ENCODE measurements at regions not wholly inside any gene's neighbourhood (a gene's known extent, or its start where the extent isn't known, plus 50 kb on each side); places are given as distances from the start of the nearest gene placed in this dataset.

DNA sequence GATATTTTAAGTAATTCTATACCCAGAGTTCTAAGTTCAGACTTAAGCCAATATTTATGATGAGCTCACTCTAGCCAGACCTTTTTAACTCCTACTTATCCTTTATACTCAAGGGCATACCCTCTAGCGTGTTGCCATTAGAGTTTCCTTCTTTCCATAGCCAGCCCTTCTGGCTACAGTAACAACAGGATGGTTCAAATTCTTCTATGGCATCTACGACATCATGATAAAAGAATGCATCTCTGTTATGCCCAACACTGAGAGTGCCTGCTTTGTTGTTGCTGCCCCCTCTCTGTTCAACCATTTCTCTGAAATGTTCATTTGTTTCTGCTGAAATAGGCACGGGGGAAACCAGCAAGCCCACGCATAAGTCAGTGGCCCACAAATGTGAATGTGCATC, 104.5 kb downstream of the UBE2NL start:
- RAD21 ChIA-PET (ENCODE audit: unreplicated experiment): no interaction called here
- no peak for DNase-seq (ENCODE audit: low read depth, low spot score)

More for the DNA sequence above, 104.5 kb downstream of the UBE2NL start:
- intact Hi-C loops (cut with micrococcal nuclease; ENCODE audit: unreplicated experiment): no loop called here
- TF ChIP-seq NBN (IDR thresholded peaks at IDR 0.05) (no peak), CREM (IDR thresholded peaks at IDR 0.05; ENCODE audit: low read depth) (no peak), ZNF207 (IDR thresholded peaks at IDR 0.05; ENCODE audit: borderline replicate concordance) (no peak), ZNF24 (IDR thresholded peaks at IDR 0.05) (no peak), SIX5 (IDR thresholded peaks at IDR 0.05; ENCODE audit: low read depth, low read length, severe bottlenecking) (no peak), SMARCA5 (IDR thresholded peaks at IDR 0.05) (no peak), NFIC (IDR thresholded peaks at IDR 0.05; ENCODE audit: low read depth, low read length) (no peak), SMC3 (IDR thresholded peaks at IDR 0.05; ENCODE audit: borderline replicate concordance, low read length) (no peak), ETV6 (conservative IDR thresholded peaks at IDR 0.05 in 1 of 2, IDR thresholded peaks at IDR 0.05 in 1 of 2; ENCODE audit: borderline replicate concordance in 1 of 2, low read depth in 1 of 2) (no peak), HDAC2 (IDR thresholded peaks at IDR 0.05) (no peak), MEF2A (IDR thresholded peaks at IDR 0.05; ENCODE audit: insufficient read depth, low read depth, low read length) (no peak), NFXL1 (IDR thresholded peaks at IDR 0.05; ENCODE audit: borderline replicate concordance) (no peak), POLR2A (IDR thresholded peaks at IDR 0.05; ENCODE audit: low read depth, low read length) (no peak), SIN3A (IDR thresholded peaks at IDR 0.05; ENCODE audit: low read depth, low read length) (no peak), NFYA (IDR thresholded peaks at IDR 0.05; ENCODE audit: borderline replicate concordance, low read depth, low read length) (no peak), RUNX3 (IDR thresholded peaks at IDR 0.05; ENCODE audit: low read length) (no peak), SUZ12 (IDR thresholded peaks at IDR 0.05; ENCODE audit: unreplicated experiment) (no peak), LARP7 (IDR thresholded peaks at IDR 0.05) (no peak)
- TF ChIP-seq, protein P1, sequence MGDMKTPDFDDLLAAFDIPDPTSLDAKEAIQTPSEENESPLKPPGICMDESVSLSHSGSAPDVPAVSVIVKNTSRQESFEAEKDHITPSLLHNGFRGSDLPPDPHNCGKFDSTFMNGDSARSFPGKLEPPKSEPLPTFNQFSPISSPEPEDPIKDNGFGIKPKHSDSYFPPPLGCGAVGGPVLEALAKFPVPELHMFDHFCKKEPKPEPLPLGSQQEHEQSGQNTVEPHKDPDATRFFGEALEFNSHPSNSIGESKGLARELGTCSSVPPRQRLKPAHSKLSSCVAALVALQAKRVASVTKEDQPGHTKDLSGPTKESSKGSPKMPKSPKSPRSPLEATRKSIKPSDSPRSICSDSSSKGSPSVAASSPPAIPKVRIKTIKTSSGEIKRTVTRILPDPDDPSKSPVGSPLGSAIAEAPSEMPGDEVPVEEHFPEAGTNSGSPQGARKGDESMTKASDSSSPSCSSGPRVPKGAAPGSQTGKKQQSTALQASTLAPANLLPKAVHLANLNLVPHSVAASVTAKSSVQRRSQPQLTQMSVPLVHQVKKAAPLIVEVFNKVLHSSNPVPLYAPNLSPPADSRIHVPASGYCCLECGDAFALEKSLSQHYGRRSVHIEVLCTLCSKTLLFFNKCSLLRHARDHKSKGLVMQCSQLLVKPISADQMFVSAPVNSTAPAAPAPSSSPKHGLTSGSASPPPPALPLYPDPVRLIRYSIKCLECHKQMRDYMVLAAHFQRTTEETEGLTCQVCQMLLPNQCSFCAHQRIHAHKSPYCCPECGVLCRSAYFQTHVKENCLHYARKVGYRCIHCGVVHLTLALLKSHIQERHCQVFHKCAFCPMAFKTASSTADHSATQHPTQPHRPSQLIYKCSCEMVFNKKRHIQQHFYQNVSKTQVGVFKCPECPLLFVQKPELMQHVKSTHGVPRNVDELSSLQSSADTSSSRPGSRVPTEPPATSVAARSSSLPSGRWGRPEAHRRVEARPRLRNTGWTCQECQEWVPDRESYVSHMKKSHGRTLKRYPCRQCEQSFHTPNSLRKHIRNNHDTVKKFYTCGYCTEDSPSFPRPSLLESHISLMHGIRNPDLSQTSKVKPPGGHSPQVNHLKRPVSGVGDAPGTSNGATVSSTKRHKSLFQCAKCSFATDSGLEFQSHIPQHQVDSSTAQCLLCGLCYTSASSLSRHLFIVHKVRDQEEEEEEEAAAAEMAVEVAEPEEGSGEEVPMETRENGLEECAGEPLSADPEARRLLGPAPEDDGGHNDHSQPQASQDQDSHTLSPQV (IDR thresholded peaks at IDR 0.05): no peak
- TF ChIP-seq, protein P2, sequence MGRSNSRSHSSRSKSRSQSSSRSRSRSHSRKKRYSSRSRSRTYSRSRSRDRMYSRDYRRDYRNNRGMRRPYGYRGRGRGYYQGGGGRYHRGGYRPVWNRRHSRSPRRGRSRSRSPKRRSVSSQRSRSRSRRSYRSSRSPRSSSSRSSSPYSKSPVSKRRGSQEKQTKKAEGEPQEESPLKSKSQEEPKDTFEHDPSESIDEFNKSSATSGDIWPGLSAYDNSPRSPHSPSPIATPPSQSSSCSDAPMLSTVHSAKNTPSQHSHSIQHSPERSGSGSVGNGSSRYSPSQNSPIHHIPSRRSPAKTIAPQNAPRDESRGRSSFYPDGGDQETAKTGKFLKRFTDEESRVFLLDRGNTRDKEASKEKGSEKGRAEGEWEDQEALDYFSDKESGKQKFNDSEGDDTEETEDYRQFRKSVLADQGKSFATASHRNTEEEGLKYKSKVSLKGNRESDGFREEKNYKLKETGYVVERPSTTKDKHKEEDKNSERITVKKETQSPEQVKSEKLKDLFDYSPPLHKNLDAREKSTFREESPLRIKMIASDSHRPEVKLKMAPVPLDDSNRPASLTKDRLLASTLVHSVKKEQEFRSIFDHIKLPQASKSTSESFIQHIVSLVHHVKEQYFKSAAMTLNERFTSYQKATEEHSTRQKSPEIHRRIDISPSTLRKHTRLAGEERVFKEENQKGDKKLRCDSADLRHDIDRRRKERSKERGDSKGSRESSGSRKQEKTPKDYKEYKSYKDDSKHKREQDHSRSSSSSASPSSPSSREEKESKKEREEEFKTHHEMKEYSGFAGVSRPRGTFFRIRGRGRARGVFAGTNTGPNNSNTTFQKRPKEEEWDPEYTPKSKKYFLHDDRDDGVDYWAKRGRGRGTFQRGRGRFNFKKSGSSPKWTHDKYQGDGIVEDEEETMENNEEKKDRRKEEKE (IDR thresholded peaks at IDR 0.05): no peak
- POLR2A ChIA-PET: no interaction called here
- CTCF ChIA-PET: no interaction called here
- H3K27ac ChIP-seq (ENCODE audit: control insufficient read depth, insufficient read depth): no peak overlapping the region
- ATAC-seq (no peak), FAIRE-seq (no peak)
- WGBS (ENCODE audit: insufficient coverage, insufficient replicate concordance, low lambda C conversion rate, missing lambda C conversion rate): 2% methylated on average over 4 of the region's 4 CpGs
- in situ Hi-C loops (cut with MboI): no loop called here
- no peaks in the 10 kb centered on the region for H3K4me1 ChIP-seq (ENCODE audit: control insufficient read depth, insufficient read depth, low read length)
- H3K4me3 ChIP-seq: no peak overlapping the region
- H4K20me1 ChIP-seq (ENCODE audit: control insufficient read depth, insufficient read depth): no peaks in the 10 kb centered on the region
- H3K27me3 ChIP-seq (replicated peaks in 1 of 2; ENCODE audit: control insufficient read depth in 2 of 2, insufficient read depth in 2 of 2, low read length in 1 of 2): no peaks in the 10 kb centered on the region
- SMC1A ChIA-PET (ENCODE audit: uncharacterized antibody, unreplicated experiment): no interaction called here
- no peaks in the 10 kb centered on the region for H3K36me3 ChIP-seq (ENCODE audit: control insufficient read depth in 2 of 2, insufficient read depth in 2 of 2, low read length in 1 of 2)
- no peaks in the 10 kb centered on the region for H3K79me2 ChIP-seq (ENCODE audit: control insufficient read depth, insufficient read depth, low read length)
- no peak overlapping the region for H3K4me2 ChIP-seq (ENCODE audit: control insufficient read depth, insufficient read depth)
- no peak overlapping the region for H3K9ac ChIP-seq (ENCODE audit: control insufficient read depth, insufficient read depth, low read length)
- no peak overlapping the region for H2AFZ ChIP-seq (ENCODE audit: control insufficient read depth, low read depth, low read length)
- BruUV-seq (replicated peaks): no TSS peak
- H3K9me3 ChIP-seq (replicated peaks; ENCODE audit: control insufficient read depth, insufficient read depth, low read length): no peaks in the 10 kb centered on the region
